SK-N-MC (cell line): ENCODE measurements at regions not wholly inside any gene's neighbourhood (a gene's known extent, or its start where the extent isn't known, plus 50 kb on each side); places are given as distances from the start of the nearest gene placed in this dataset.
"Not testable (repeated sequence)": the region's sequence is repeated elsewhere in the genome, so short reads cannot be mapped to it uniquely, and the experiment has no call there.

Experiments
- DNase-seq: peaks from one replicate; pipeline ENCODE4 v3.0.0-alpha.2; 2011; ENCODE audit warnings: low read depth, low spot score
- H3K27ac ChIP-seq: fragments of 200-600 bp; sonication (generic); 2 replicates; pipeline ENCODE4 v1.5.1; 2016; ENCODE audit warnings: mixed run types
- H3K36me3 ChIP-seq: fragments of 200-600 bp; sonication (generic); 2 replicates; pipeline ENCODE4 v1.6.1; 2017; ENCODE audit warnings: antibody characterized with exemption, low read length, mixed read lengths; ENCODE audit not compliant: insufficient read depth
- H3K4me3 ChIP-seq: fragments of 200-600 bp; sonication (generic); 2 replicates; pipeline ENCODE4 v1.5.1; 2016
- H3K9ac ChIP-seq: fragments of 200-600 bp; sonication (generic); 2 replicates; pipeline ENCODE4 v1.8.0; 2017; ENCODE audit warnings: mixed run types, mixed read lengths; ENCODE audit not compliant: insufficient read length
- H3K9me3 ChIP-seq: fragments of 200-600 bp; sonication (generic); 2 replicates; pipeline ENCODE4 v1.6.1; 2017; ENCODE audit warnings: low read depth, mild to moderate bottlenecking, antibody characterized with exemption, low read length, moderate library complexity, mixed read lengths

DNA sequence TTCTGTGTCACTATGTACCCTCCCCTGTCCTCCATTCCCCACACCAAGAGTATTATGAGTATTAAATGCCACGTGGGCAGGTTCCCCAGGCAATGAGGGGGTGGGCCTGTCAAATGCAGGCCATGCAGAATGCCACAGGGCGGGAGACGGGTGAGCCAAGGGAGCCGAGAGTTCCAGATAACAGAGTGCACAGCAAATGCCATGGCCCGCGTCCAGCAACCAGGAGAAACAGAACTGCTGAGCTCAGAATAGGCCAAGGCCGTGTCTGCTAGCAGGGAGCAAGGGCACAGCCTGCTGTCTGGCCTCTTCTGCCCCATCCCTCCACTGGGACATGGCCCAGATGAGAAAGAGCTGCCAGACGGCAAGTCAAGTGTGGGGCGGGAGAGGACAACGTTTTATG is 64.4 kb upstream of the PLGLB2 start:
- H3K9ac ChIP-seq, H3K27ac ChIP-seq, H3K9me3 ChIP-seq, H3K36me3 ChIP-seq, DNase-seq, H3K4me3 ChIP-seq: not testable (repeated sequence)

DNA sequence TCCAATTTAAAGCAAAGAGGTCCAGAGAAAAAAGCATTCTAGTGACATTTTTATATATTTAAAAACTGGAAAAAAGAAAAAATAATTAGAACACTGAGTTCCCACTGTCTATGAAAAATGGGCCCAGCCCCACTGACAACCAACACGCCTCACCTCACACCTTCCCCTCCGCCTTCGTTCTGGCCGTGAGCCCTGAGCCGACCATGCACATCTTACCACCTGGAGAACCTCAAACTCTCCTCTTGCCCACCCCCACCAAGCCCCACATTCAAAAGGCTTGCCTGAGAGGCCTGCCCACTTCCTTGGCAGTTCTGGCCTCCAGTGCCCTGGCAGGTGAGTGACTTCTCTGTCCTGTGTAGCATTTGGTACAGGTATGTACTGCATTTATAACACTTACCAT is 63.9 kb upstream of the PLGLB2 start:
- not testable (repeated sequence) for H3K4me3 ChIP-seq, H3K27ac ChIP-seq, DNase-seq, H3K9ac ChIP-seq, H3K9me3 ChIP-seq, H3K36me3 ChIP-seq

DNA sequence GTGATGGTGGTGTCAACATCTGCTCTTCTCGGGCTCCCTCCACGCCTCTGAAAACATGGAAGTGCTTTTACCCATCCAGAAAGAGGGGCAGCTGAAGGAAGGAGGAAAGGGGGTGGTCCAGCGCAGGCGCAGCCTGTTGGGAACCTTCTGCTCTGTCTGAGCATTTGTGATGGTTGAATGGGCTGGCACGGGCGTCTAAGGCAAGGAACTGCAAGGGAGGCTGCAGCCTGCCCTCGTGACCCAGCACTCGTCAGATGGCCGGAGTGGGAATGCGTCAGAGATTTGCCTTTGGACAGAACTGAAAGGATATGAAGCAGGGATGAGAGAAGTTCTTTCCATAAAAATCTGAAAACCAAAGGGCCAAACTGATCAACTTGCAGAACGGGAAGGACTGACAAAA is 62.3 kb upstream of the PLGLB2 start:
- not testable (repeated sequence) for DNase-seq, H3K9me3 ChIP-seq, H3K9ac ChIP-seq, H3K27ac ChIP-seq, H3K36me3 ChIP-seq, H3K4me3 ChIP-seq

DNA sequence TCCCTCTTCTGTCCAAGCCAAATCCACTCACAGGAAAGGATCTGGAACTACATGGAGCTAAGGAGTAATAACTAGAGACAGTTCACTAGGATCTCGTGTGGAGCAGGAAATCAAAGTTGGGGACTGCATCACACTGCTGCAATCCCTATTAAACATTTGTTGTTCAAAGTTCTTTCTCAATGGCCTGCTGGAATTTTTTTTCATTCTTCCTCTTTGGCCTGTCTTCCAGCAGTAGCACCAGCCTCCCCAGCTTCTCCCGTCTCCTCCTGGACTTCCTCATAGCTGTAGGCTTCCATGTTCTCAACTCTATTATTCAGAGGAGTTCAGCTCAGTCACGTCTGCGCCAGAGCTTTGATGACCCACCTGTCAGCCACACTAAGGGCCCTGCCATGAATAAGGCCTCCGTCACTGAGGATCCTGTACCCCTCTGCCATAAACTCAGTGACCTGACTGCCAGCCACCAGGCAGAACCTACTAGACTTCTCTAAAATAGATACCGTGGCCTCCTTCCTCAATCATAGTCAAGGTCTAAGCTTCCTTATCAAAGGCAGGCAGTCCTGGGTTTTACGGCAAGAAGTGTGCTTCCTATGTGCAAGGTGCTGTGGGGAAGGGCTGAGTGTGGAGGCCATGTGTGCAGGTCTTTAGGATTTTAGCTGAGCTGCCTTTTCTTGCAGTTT is 60.9 kb upstream of the PLGLB2 start:
- not testable (repeated sequence) for H3K9ac ChIP-seq, DNase-seq

DNA sequence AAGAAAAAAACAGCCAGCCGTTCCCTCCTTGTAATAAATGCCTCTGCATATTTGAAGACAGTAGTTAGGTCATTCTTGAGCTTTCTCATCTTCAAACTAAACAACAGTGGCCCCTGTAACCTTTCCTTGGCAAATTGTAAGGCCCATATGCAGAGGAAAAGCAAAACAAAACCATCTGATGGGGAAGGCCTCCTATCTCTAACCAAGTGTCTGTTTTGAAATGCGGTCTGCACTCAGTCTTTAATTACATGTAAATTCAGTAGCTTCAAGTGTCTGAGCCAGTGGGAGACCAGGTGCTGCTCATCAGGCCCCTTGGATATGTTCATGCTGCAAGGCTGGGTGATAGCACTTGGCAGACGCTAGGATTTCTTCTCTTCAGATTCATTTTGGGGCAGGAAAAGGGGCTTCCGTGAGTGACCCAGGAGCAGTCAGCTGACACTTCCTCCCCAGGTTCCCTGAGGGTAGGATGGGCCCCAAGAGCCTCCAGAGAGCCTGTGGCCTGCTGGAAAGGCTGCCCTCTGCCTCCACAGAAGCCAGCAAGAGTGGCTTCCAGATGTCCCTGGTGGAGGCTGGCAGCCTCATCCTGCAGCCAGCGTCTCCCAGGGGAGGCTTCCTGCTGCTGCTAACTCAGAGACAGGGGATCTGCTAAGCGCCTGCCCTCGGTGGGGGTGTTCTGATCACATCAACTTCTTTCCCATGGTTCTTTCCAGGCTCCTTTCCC is 60.2 kb upstream of the PLGLB2 start:
- not testable (repeated sequence) for DNase-seq, H3K27ac ChIP-seq, H3K36me3 ChIP-seq, H3K9ac ChIP-seq, H3K4me3 ChIP-seq, H3K9me3 ChIP-seq

More for the DNA sequence above, 60.9 kb upstream of the PLGLB2 start:
- H3K36me3 ChIP-seq, H3K4me3 ChIP-seq, H3K9me3 ChIP-seq, H3K27ac ChIP-seq: not testable (repeated sequence)

DNA sequence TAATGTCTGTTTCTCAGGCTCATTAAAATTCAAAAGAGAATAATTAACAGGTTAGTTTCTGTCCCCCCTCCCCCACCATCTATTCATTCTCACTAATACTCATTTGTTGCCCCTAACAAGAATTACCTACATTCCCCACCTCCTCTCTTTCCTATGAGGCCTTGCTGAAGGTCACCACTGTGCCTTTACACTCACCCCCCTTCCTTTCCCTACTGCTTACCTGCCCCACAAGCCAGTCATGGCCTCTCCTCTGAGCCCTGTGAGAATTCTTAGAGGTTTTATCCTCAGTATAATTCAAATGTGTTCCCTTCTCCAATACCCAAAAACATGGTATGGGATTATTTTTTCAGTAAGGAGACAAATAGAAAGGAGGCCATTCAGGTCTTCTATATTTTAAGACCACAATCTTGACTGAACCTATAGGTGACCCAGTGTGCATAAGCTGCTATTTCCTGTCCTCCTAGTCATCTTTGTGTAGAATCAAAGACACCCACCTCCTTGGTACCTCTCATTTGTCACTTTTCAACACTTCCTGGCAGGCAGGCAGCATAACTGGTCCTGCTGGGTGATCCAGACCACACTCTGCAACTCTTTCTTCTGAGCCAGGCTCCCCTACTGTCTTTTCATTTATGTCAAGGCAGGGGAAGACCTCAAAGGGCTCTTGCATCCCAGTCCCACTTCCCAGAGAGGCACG is 55.8 kb upstream of the PLGLB2 start:
- H3K36me3 ChIP-seq, H3K9me3 ChIP-seq, H3K9ac ChIP-seq, H3K27ac ChIP-seq, DNase-seq, H3K4me3 ChIP-seq: not testable (repeated sequence)

DNA sequence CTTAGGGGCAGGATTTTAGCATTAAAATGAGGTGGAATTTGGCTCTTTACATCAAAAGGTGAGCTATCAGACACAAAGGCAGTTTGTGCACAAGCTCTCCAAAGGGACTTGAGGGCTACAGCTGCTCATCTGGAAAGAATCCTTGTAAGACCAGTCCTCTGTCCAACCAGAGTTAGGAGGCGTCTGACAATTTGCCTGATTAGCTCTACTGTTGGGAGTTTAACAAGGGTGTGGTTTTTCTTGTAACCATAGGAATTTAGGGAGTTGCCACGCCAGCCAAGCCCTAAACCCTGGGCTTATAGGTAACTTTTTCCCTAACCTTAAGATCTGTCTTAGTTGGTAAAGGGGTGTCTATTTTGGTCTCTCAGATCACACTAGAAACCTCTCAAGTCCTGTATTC is 55.0 kb upstream of the PLGLB2 start:
- not testable (repeated sequence) for H3K36me3 ChIP-seq, DNase-seq, H3K27ac ChIP-seq, H3K9ac ChIP-seq, H3K4me3 ChIP-seq, H3K9me3 ChIP-seq

DNA sequence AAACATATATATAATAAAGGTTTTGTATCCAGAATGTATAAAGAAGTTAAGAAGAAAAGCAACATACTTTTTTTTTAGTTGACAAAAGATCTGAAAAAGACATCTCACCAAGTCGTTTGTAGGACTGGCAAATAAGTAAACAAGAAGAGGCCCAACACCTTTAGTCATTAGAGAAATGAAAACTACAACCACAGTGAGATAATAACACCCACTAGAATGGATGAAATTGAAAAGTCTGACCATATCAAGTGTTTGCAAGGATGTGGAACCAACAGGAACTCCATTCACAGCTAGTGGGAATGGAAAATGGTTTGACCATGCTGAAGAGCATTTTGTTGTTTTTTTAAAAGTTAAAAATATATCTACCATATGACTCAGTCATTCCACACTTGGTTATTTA is 54.0 kb upstream of the PLGLB2 start:
- not testable (repeated sequence) for DNase-seq, H3K9ac ChIP-seq, H3K9me3 ChIP-seq, H3K4me3 ChIP-seq, H3K27ac ChIP-seq, H3K36me3 ChIP-seq

DNA sequence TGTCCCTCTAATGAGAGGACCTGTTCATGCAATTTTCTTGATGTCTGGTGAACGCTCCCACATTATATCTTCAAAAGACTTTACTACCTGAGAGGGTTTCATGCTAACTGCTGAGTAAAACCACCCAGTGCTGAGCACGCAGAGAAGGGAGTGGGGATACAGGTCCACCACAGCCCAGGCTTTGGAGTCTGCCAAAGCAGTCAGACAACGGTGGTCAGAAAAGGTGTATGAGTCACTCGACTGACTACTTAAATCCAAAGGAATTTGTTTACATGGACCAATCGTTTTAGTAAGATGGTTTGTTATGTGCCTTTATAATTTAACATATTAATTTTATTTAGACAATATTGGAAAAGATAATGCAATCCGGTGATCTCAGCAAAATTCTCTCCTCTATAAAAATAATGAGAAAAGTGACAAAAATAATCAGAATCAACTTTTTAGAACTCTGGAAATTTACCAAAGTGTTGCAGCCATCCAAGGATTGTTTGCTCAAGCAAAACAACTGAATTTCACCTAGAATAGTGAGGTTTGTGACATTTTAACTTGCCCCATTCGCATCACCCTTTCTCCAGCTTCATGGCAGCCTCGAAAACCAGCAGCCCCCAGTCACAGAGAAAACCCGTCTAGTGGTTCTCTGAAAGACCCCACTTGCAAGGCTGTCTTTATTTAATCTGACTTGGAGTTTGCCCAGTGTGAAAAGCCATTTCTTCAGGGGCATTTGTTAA is 52.1 kb upstream of the PLGLB2 start:
- H3K27ac ChIP-seq: not testable (repeated sequence)

More for the DNA sequence above, 52.1 kb upstream of the PLGLB2 start:
- DNase-seq, H3K9me3 ChIP-seq, H3K9ac ChIP-seq, H3K36me3 ChIP-seq, H3K4me3 ChIP-seq: not testable (repeated sequence)
